BLaER1 treated with 17β-estradiol and CSF1 and Interleukin-3, amounts not matched to agents 10 nM and 100 nM (cell line): ENCODE measurements at regions not wholly inside any gene's neighbourhood (a gene's known extent, or its start where the extent isn't known, plus 50 kb on each side); places are given as distances from the start of the nearest gene placed in this dataset.

Experiments
- H3K27ac ChIP-seq, 11 experiments: shearing (Covaris generic); formaldehyde crosslinking; 2 replicates each; pipeline ENCODE4 v1.8.1; 2022
- H3K27me3 ChIP-seq, 11 experiments: shearing (Covaris generic); formaldehyde crosslinking; 2 replicates each; pipeline ENCODE4 v1.8.1; 2022
- H3K36me3 ChIP-seq, 11 experiments: shearing (Covaris generic); formaldehyde crosslinking; 2 replicates each; pipeline ENCODE4 v1.8.1; 2022
- H3K4me1 ChIP-seq, 10 experiments: shearing (Covaris generic); formaldehyde crosslinking; 2 replicates each; pipeline ENCODE4 v1.8.1; 2022
- H3K4me2 ChIP-seq, 11 experiments: shearing (Covaris generic); formaldehyde crosslinking; 2 replicates each; pipeline ENCODE4 v1.8.1; 2022
- H3K4me3 ChIP-seq, 10 experiments: shearing (Covaris generic); formaldehyde crosslinking; 2 replicates each; pipeline ENCODE4 v1.8.1; 2022
- H3K9ac ChIP-seq, 11 experiments: shearing (Covaris generic); formaldehyde crosslinking; 2 replicates each; pipeline ENCODE4 v1.8.1; 2022
- H3K9me3 ChIP-seq, 11 experiments: shearing (Covaris generic); formaldehyde crosslinking; replicated peaks in 1 of 11; 2 replicates each; pipeline ENCODE4 v1.8.1; 2022
- H4K20me1 ChIP-seq, 11 experiments: shearing (Covaris generic); formaldehyde crosslinking; 2 replicates each; pipeline ENCODE4 v1.8.1; 2022
- Cebpa-rat ChIP-seq, 11 experiments: shearing (Covaris generic); IDR thresholded peaks; 2 replicates each; pipeline ENCODE4 v1.8.1; 2022

DNA sequence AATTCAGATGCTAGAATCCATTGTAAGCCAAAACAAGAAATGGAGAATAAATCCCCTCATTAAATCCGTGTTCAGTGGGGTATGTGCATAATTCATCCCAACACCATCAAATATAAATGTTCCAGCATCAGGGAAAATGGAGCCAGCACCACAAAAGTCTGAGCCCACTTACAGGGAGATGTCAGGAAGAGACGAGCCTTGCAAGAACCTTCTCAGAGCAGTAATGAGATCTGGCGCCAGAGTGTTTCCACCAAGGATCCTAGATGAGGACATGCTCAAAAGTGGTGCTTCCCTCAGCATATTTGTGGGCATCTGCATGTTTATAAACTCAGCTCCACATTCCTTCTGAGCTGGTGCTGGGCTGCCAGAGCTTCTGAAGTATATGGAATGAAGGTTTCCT lies 541.9 kb upstream of the C16orf82 start:
- H3K27ac ChIP-seq: no peak overlapping the region
- no peak overlapping the region for H3K4me3 ChIP-seq
- H3K9ac ChIP-seq: no peak overlapping the region
- no peak overlapping the region for H3K4me2 ChIP-seq
- H4K20me1 ChIP-seq: no peaks in the 10 kb centered on the region
- 0 out of 20 replicates have a peak, but pooled peaks cover 0 to 3% (median 0%) of the 10 kb centered on the region in 10 experiments for H3K4me1 ChIP-seq
- TF ChIP-seq Cebpa-rat (IDR thresholded peaks at IDR 0.05): no peak
- H3K27me3 ChIP-seq: no peaks in the 10 kb centered on the region
- no peaks in the 10 kb centered on the region for H3K9me3 ChIP-seq
- H3K36me3 ChIP-seq: no peaks in the 10 kb centered on the region

DNA sequence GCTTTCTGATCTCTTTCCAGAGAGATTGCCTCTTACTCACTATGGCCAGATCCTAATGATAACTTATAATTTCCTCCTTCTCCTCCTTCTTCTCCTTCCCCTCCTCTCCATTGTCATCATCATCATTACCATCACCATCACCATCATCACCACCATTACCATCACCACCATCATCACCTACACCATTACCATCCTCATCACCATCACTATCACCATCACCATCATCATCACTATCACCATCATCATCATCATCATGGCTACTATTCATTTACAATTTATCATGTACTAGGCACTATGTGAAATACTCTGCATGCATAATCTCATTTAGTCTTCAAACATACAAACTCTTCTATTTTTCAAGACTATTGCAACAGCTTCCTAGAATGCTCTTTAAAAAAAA lies 540.9 kb upstream of the C16orf82 start:
- Histone ChIP-seq H4K20me1 (no peaks in the 10 kb centered on the region), H3K4me3 (no peak overlapping the region), H3K27me3 (no peaks in the 10 kb centered on the region), H3K36me3 (no peaks in the 10 kb centered on the region), H3K4me2 (no peak overlapping the region), H3K4me1 (0 out of 20 replicates have a peak, but pooled peaks cover 0 to 3% (median 0%) of the 10 kb centered on the region in 10 experiments), H3K27ac (no peak overlapping the region), H3K9ac (no peak overlapping the region), H3K9me3 (no peaks in the 10 kb centered on the region)
- no peak for TF ChIP-seq Cebpa-rat (IDR thresholded peaks at IDR 0.05)

DNA sequence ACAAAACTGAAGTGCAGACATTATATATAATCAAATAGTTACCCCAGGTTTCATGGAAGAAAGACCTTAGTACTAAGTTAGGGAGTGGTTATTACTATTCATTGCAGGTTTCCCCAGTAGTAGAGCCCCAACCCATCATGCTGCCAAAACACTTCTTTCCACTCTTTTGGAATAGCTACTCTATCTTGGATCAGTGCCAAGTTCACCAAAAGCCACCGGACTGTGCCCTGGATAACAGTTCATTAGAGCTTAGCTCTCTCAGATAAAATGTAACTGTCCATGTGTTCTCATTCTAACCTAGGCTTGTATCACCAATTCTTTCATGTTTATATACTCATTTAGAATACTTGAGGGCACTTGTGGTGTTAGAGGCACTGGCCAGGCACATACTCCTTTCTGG lies 540.1 kb upstream of the C16orf82 start:
- H3K27ac ChIP-seq: no peak overlapping the region
- no peaks in the 10 kb centered on the region for H4K20me1 ChIP-seq
- no peak overlapping the region for H3K4me2 ChIP-seq
- TF ChIP-seq Cebpa-rat (IDR thresholded peaks at IDR 0.05): no peak
- H3K4me1 ChIP-seq: 0 out of 20 replicates have a peak, but pooled peaks cover 0 to 3% (median 0%) of the 10 kb centered on the region in 10 experiments
- no peak overlapping the region for H3K4me3 ChIP-seq
- no peaks in the 10 kb centered on the region for H3K27me3 ChIP-seq
- no peaks in the 10 kb centered on the region for H3K36me3 ChIP-seq
- no peak overlapping the region for H3K9ac ChIP-seq
- no peaks in the 10 kb centered on the region for H3K9me3 ChIP-seq

DNA sequence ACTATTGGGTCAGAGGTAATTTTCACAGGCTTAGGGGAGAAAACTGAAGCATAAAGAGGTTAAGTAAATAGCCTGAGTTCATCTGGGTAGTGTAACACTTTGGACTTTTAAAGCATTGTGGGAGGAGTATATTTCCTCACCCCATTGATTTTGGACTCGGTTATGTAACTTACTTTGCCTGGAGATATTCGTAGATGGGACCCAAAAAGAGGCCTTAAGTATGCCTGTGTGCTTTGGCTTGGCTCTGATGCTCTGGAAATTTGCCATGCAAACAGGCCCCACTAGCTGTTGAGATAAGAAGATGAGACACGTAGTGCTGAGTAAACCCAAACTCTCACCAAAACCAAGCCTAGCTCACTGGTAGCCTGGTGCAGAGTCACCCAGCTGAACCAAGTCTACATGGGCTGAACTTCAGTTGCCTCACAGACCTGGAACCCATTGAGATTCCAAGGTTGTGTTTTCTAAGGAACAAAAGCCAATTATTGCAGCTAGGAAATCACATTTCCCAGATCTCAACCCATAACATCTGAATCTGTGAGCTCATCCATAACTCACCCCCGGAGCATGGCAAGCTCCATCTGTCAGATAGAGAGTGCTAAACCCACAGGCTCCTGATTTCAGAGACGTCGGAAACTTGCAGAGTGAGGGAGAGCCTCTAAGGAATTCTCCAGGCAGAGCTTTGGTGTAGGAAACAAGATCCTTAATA lies 536.0 kb upstream of the C16orf82 start:
- Histone ChIP-seq H3K4me1 (0 out of 20 replicates have a peak, but pooled peaks cover 0 to 3% (median 0%) of the 10 kb centered on the region in 10 experiments), H3K36me3 (no peaks in the 10 kb centered on the region), H3K4me3 (no peak overlapping the region), H4K20me1 (no peaks in the 10 kb centered on the region), H3K9ac (no peak overlapping the region), H3K4me2 (no peak overlapping the region), H3K9me3 (no peaks in the 10 kb centered on the region), H3K27me3 (no peaks in the 10 kb centered on the region), H3K27ac (no peak overlapping the region)
- no peak for TF ChIP-seq Cebpa-rat (IDR thresholded peaks at IDR 0.05)

DNA sequence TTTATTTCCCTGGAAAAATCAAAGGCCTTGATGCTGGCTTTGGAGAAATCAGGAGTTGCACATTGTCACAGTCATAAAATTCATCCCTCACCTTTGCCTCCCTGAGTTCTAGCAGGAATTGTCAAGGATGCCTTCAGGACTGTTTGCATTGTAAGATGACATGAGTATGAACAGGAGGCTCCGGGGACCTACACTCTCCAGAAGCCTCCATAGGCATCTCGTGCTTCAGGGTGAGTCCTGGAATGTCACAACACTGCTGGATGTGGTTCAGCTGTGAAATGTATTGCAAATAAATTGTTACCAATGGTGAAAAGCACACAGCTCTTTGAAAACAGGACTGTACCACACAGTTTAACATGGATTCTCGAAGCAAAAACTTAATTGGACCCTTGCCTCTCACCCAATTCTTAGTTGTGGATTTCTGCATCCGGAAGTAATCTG lies 535.4 kb upstream of the C16orf82 start:
- H3K27ac ChIP-seq: no peak overlapping the region
- H3K9ac ChIP-seq: no peak overlapping the region
- H3K36me3 ChIP-seq: no peaks in the 10 kb centered on the region
- H3K4me2 ChIP-seq: no peak overlapping the region
- H3K27me3 ChIP-seq: no peaks in the 10 kb centered on the region
- H3K9me3 ChIP-seq: no peaks in the 10 kb centered on the region
- H4K20me1 ChIP-seq: no peaks in the 10 kb centered on the region
- no peak overlapping the region for H3K4me3 ChIP-seq
- no peak for TF ChIP-seq Cebpa-rat (IDR thresholded peaks at IDR 0.05)
- 0 out of 20 replicates have a peak, but pooled peaks cover 0 to 3% (median 0%) of the 10 kb centered on the region in 10 experiments for H3K4me1 ChIP-seq

DNA sequence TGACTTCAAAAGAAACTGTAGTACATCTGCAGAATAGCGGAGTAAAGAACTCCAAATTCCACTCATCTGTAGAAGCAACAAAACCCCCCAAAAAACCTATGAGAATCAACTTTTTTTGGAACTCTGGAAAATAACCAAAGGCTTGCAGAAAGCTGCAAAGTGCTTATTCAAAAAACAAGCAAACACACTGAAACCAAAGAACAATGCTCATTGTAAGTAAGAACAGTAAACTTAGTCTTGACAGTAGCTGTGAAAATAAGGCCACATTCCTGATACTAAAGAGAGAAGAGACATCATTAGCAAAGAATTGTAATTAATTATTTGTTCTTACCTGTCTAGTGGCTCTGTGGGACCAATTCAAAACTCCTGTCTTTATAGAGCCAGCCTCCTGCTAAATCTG lies 534.3 kb upstream of the C16orf82 start:
- H4K20me1 ChIP-seq: no peaks in the 10 kb centered on the region
- H3K36me3 ChIP-seq: no peaks in the 10 kb centered on the region
- no peaks in the 10 kb centered on the region for H3K9me3 ChIP-seq
- H3K4me2 ChIP-seq: no peak overlapping the region
- no peak overlapping the region for H3K4me3 ChIP-seq
- no peak overlapping the region for H3K9ac ChIP-seq
- H3K4me1 ChIP-seq: 0 out of 20 replicates have a peak, but pooled peaks cover 0 to 3% (median 0%) of the 10 kb centered on the region in 10 experiments
- TF ChIP-seq Cebpa-rat (IDR thresholded peaks at IDR 0.05): no peak
- H3K27ac ChIP-seq: no peak overlapping the region
- no peaks in the 10 kb centered on the region for H3K27me3 ChIP-seq

DNA sequence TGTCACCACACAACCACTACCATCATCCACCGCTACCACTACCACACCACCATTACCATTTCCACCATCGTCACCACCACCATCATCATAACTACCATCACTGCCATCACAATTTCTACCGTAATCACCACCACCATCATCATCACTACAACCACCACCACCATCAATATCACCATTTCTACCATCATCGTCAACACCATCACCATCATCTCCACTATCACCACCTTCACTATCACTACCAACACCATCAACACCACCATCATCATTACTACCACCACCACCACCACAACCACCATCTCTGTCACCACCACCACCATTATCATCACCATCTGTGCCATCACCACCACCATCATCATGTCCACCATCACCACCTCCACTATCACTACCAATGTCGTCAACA lies 524.5 kb upstream of the C16orf82 start:
- Histone ChIP-seq H3K36me3 (no peaks in the 10 kb centered on the region), H4K20me1 (no peaks in the 10 kb centered on the region), H3K4me3 (no peak overlapping the region), H3K9ac (no peak overlapping the region), H3K27me3 (no peaks in the 10 kb centered on the region), H3K4me1 (no peaks in the 10 kb centered on the region), H3K4me2 (no peak overlapping the region), H3K9me3 (peaks cover 0 to 22% (median 14%) of the 10 kb centered on the region in 11 experiments; a peak in 13 of 22 replicates), H3K27ac (no peak overlapping the region)
- TF ChIP-seq Cebpa-rat (IDR thresholded peaks at IDR 0.05): no peak

DNA sequence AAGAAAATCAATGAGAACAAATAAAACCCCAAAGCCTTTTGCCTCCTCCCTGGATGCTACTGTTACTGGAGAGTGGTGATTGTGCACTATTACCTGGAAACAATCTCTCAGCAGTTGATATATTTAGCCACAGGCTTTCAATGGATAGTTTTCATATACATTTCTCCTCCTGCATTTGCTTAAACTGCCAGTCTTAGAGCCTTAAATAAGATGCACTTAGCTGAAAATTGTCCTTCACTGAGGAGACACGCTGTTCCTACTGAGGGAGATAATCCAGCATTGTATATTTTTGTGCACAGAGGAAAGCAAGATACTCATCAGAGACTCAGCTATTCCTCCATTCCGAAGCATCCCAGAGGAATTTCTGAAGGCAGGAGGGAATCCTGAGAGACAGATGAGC lies 520.2 kb upstream of the C16orf82 start:
- Histone ChIP-seq H3K9me3 (peaks cover 0 to 22% (median 14%) of the 10 kb centered on the region in 11 experiments; a peak in 13 of 22 replicates), H3K9ac (no peak overlapping the region)
- no peak for TF ChIP-seq Cebpa-rat (IDR thresholded peaks at IDR 0.05)

DNA sequence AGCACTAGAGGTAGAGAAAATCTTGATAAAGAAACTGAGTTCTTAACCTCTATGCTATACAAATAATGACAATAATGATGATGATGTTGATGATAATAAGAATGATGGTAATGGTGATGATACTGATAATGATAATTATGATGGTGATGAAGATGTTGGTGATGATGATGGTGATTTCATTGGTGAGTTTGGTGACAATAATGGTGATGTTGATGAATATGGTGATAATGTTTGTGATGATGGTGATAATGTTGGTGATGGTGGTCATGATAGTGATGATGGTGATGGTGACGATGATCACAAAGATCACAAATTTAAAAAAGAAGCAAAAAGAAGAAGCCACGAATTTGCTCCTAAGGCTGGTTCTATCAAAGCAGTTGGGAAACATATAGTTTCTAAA lies 519.0 kb upstream of the C16orf82 start:
- H4K20me1 ChIP-seq: no peaks in the 10 kb centered on the region
- no peaks in the 10 kb centered on the region for H3K36me3 ChIP-seq
- no peak overlapping the region for H3K27ac ChIP-seq
- H3K9me3 ChIP-seq: peaks cover 0 to 13% (median 6%) of the 10 kb centered on the region in 11 experiments; a peak in 12 of 22 replicates
- no peak overlapping the region for H3K4me2 ChIP-seq
- H3K27me3 ChIP-seq: no peaks in the 10 kb centered on the region
- TF ChIP-seq Cebpa-rat (IDR thresholded peaks at IDR 0.05): no peak
- H3K9ac ChIP-seq: no peak overlapping the region
- H3K4me1 ChIP-seq: peaks cover 0 to 10% (median 0%) of the 10 kb centered on the region in 10 experiments; a peak in 3 of 20 replicates
- H3K4me3 ChIP-seq: no peak overlapping the region

More for the DNA sequence above, 520.2 kb upstream of the C16orf82 start:
- no peak overlapping the region for H3K4me2 ChIP-seq
- no peak overlapping the region for H3K4me3 ChIP-seq
- H3K27me3 ChIP-seq: no peaks in the 10 kb centered on the region
- H3K4me1 ChIP-seq: peaks cover 0 to 10% (median 0%) of the 10 kb centered on the region in 10 experiments; a peak in 3 of 20 replicates
- no peaks in the 10 kb centered on the region for H3K36me3 ChIP-seq
- H4K20me1 ChIP-seq: no peaks in the 10 kb centered on the region
- H3K27ac ChIP-seq: no peak overlapping the region
